Cardiac muscle cell (in vitro differentiated cells and primary cell): ENCODE measurements at regions not wholly inside any gene's neighbourhood (a gene's known extent, or its start where the extent isn't known, plus 50 kb on each side); places are given as distances from the start of the nearest gene placed in this dataset.

ENCODE experiments used
- DNase-seq, 2 donors: peaks; one replicate each; pipeline versions ENCODE4 v3.0.0 to v3.0.0-alpha.2; 2010 to 2017; ENCODE audit warnings: low read depth in 1 of 2, low spot score in 1 of 2
- H3K27ac ChIP-seq: fragments of 200-600 bp; sonication (generic); 2 replicates; pipeline ENCODE4 v1.5.1; 2016
- H3K27me3 ChIP-seq: fragments of 200-600 bp; sonication (generic); 2 replicates; pipeline ENCODE4 v1.6.0; 2016; ENCODE audit warnings: control low read depth
- H3K36me3 ChIP-seq: fragments of 200-600 bp; sonication (generic); 2 replicates; pipeline ENCODE4 v1.5.1; 2016; ENCODE audit warnings: control low read depth
- H3K4me1 ChIP-seq: fragments of 200-600 bp; sonication (generic); 2 replicates; pipeline ENCODE4 v1.8.1; 2017; ENCODE audit warnings: low read depth, mild to moderate bottlenecking, mixed run types
- H3K4me3 ChIP-seq: fragments of 200-600 bp; sonication (generic); 2 replicates; pipeline ENCODE4 v1.5.1; 2016; ENCODE audit warnings: mild to moderate bottlenecking
- H3K9me3 ChIP-seq: fragments of 200-600 bp; sonication (generic); 2 replicates; pipeline ENCODE4 v1.5.1; 2017; ENCODE audit warnings: low read depth, mild to moderate bottlenecking, control low read depth
- TF ChIP-seq, protein P1 (sequence below): IDR thresholded peaks from 2 replicates; pipeline ENCODE4 v1.5.1; 2012; ENCODE audit warnings: low read depth, mild to moderate bottlenecking, low read length

DNA sequence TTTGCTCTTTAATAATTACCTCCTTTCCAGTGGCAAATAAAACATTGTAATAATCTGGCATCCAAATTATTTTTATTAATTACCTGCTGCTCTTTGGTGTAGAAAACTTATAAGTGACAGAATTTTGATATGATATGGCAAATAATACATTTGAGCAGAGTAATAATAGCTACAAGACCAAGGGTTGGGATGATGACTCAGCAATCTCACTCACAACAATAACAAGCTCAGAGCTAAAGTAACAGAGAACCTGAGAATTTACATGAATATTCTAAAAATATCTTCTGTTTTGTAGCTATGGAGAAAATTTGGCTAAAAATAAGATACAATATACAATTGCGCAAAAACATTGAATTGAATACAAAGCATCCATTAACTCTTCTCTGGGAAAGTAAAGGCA, 480.8 kb upstream of the COBL start:
- no peak for DNase-seq
- TF ChIP-seq, protein P1, sequence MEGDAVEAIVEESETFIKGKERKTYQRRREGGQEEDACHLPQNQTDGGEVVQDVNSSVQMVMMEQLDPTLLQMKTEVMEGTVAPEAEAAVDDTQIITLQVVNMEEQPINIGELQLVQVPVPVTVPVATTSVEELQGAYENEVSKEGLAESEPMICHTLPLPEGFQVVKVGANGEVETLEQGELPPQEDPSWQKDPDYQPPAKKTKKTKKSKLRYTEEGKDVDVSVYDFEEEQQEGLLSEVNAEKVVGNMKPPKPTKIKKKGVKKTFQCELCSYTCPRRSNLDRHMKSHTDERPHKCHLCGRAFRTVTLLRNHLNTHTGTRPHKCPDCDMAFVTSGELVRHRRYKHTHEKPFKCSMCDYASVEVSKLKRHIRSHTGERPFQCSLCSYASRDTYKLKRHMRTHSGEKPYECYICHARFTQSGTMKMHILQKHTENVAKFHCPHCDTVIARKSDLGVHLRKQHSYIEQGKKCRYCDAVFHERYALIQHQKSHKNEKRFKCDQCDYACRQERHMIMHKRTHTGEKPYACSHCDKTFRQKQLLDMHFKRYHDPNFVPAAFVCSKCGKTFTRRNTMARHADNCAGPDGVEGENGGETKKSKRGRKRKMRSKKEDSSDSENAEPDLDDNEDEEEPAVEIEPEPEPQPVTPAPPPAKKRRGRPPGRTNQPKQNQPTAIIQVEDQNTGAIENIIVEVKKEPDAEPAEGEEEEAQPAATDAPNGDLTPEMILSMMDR: no peak
- Histone ChIP-seq H3K27me3 (no peaks in the 10 kb centered on the region), H3K9me3 (no peaks in the 10 kb centered on the region), H3K36me3 (no peaks in the 10 kb centered on the region), H3K27ac (no peak overlapping the region), H3K4me3 (no peak overlapping the region), H3K4me1 (no peaks in the 10 kb centered on the region)

DNA sequence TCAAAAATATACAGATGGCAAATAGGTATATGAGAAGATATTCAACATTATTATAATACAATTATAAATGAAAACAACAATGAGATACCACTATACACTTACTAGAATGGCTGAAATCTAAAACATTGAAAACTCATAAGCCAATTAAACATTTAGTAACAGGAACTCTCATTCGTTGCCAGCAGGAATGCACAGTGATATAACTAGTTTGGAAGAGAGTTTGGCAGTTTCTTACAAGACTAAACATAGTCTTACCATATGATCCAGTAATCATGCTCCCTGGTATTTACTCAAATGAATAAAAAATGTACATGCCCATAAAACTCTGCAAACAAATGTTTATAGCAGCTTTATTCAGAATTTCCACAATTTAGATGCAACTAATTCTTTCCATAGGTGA, 476.2 kb upstream of the COBL start:
- Histone ChIP-seq H3K27ac (no peak overlapping the region), H3K9me3 (no peaks in the 10 kb centered on the region), H3K36me3 (no peaks in the 10 kb centered on the region), H3K27me3 (no peaks in the 10 kb centered on the region), H3K4me1 (no peaks in the 10 kb centered on the region), H3K4me3 (no peak overlapping the region)
- no peak for DNase-seq
- TF ChIP-seq, protein P1: no peak

DNA sequence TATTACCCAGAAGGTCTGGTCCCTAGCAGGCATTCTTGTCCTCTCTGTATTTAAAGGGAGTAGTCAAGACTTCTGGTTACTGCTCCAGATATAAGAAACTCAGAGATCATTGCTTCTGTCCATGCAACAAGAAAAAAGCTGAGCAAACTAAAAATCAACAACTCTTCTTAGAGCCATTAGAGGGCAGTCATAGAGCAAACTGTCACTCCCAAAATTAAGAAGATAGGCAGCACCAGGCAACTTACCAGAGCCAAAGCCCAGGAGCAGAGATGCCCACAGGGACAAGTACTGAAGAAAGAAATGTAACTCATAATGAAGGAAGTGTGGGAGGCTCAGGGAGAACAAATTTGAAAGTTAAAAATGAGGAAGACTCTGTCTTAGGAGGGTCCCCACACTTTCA, 472.9 kb upstream of the COBL start:
- Histone ChIP-seq H3K27me3 (no peaks in the 10 kb centered on the region), H3K27ac (no peak overlapping the region), H3K9me3 (no peaks in the 10 kb centered on the region), H3K4me1 (no peaks in the 10 kb centered on the region), H3K4me3 (no peak overlapping the region), H3K36me3 (no peaks in the 10 kb centered on the region)
- DNase-seq: peak in 1 of 2 donors; percentile 17
- TF ChIP-seq, protein P1: no peak

DNA sequence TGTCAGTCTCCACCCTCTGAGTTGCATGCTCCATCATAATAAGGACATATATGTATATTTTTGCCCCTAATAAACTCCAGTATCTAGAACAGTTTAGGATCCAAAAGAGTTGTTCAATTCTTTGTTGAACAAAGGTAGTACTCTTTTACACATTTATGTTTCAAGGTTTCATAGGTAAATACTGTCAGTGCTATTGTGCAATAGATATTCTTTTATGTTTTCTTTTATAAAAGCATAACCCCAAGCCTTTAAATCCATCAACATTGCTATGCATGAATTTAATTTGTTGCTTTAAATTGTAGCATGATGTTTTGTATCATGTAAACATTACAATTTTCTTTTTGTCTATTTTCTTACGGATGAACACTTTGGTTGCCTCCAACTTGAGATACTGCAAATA, 469.7 kb upstream of the COBL start:
- Histone ChIP-seq H3K36me3 (no peaks in the 10 kb centered on the region), H3K27ac (no peak overlapping the region), H3K9me3 (no peaks in the 10 kb centered on the region), H3K27me3 (no peaks in the 10 kb centered on the region), H3K4me1 (no peaks in the 10 kb centered on the region), H3K4me3 (no peak overlapping the region)
- DNase-seq: no peak
- TF ChIP-seq, protein P1: no peak

DNA sequence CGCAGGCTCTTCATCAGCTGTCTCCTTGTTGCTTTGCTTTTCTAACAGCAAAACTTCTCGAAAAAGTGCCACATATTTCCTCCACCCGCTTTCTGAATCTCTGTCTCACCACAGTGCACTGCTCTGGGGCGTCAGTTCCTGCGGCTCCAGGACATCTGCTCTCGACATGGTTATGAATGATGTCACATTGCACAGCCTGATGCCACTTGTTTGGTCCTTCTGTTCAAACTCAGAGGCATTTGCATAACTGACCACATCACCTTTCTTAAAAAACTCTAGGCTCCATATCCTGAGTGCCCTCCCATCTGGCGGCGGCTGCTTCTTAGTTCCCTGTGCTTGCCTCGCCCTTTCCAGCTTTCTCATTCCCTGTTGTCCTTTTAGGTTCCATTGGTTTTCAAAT, 469.3 kb upstream of the COBL start:
- Histone ChIP-seq H3K27me3 (no peaks in the 10 kb centered on the region), H3K4me1 (no peaks in the 10 kb centered on the region), H3K36me3 (no peaks in the 10 kb centered on the region), H3K9me3 (no peaks in the 10 kb centered on the region), H3K4me3 (no peak overlapping the region), H3K27ac (no peak overlapping the region)
- DNase-seq: no peak
- TF ChIP-seq, protein P1: no peak

DNA sequence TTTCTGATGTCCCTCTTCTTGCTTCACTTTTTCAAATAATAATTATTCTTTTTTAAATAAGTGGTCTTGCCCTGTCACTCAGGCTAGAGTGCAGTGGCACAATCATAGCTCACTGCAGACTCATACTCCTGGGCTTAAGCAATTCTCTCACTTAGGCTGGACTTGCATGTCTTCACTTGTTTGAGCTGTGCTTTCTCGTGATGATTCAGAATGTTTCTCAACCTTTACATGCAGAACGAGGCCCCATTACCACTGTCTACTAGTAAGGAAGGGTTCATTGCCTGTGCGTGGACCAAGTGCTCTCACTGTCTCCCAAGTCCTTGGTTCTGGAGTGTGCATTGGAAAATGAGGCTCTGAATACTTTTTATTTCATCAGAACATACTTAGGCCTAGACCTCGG, 468.6 kb upstream of the COBL start:
- TF ChIP-seq, protein P1: no peak
- no peak for DNase-seq
- Histone ChIP-seq H3K27ac (no peak overlapping the region), H3K27me3 (no peaks in the 10 kb centered on the region), H3K9me3 (no peaks in the 10 kb centered on the region), H3K36me3 (no peaks in the 10 kb centered on the region), H3K4me3 (no peak overlapping the region), H3K4me1 (no peaks in the 10 kb centered on the region)
